Vagina (tissue), 2 donors: ENCODE measurements at regions not wholly inside any gene's neighbourhood (a gene's known extent, or its start where the extent isn't known, plus 50 kb on each side); places are given as distances from the start of the nearest gene placed in this dataset.
"Not testable (repeated sequence)": the region's sequence is repeated elsewhere in the genome, so short reads cannot be mapped to it uniquely, and the experiment has no call there.

Experiments used
- DNase-seq, 2 donors: peaks; one replicate each; pipeline ENCODE4 v3.0.0-alpha.2; 2017; ENCODE audit errors: extremely low spot score in 2 of 2
- H3K27ac ChIP-seq: fragments of 200-600 bp; sonication (generic); one replicate; pipeline ENCODE4 v1.5.1; 2019
- H3K27me3 ChIP-seq: fragments of 200-600 bp; sonication (generic); one replicate; pipeline ENCODE4 v1.5.1; 2019
- H3K36me3 ChIP-seq, 2 donors: fragments of 200-600 bp; sonication (generic); one replicate each; pipeline ENCODE4 v1.5.1; 2017 to 2019
- H3K4me1 ChIP-seq: fragments of 200-600 bp; sonication (generic); one replicate; pipeline ENCODE4 v1.5.1; 2019
- H3K4me3 ChIP-seq, 2 donors: fragments of 200-600 bp; sonication (generic); 1 replicate in 1 of 2; 2 replicates in 1 of 2; pipeline ENCODE4 v1.5.1; 2016 to 2019
- H3K9me3 ChIP-seq: fragments of 200-600 bp; sonication (generic); one replicate; pipeline ENCODE4 v1.5.1; 2019
- POLR2A ChIP-seq, 2 donors: fragments of 450-650 bp; IDR thresholded peaks; one replicate each; pipeline ENCODE4 v1.6.1; 2017; ENCODE audit warnings: antibody characterized with exemption in 2 of 2, mild to moderate bottlenecking in 2 of 2, moderate library complexity in 2 of 2
- POLR2AphosphoS5 ChIP-seq, 2 donors: sonication (generic); formaldehyde crosslinking; IDR thresholded peaks; one replicate each; pipeline ENCODE4 v1.9.0; 2017; ENCODE audit warnings: antibody characterized with exemption in 2 of 2, mild to moderate bottlenecking in 2 of 2, low read depth in 1 of 2; ENCODE audit not compliant: insufficient read depth in 1 of 2
- intact Hi-C: fragments of 100-400 bp; cut with DNase I; formaldehyde crosslinking; loops from one replicate; pipeline ENCODE4 v1.15.1; 2023
- TF ChIP-seq, protein P1 (sequence below), 3 experiments: fragments of 450-650 bp in 2 of 3; fragments of 200-600 bp in 1 of 3; sonication (generic) in 1 of 3; IDR thresholded peaks; one replicate each; pipeline ENCODE4 v1.5.1; 2017 to 2019; ENCODE audit warnings: antibody characterized with exemption in 3 of 3, mild to moderate bottlenecking in 2 of 3, moderate library complexity in 2 of 3

GRCh38 chr2:204145791-204146190, 209.2 kb downstream of the ICOS start:
- DNase-seq = no peak
- intact Hi-C loops = no loop called here
- Histone ChIP-seq H3K27ac (no peak overlapping the region), H3K36me3 (no peaks in the 10 kb centered on the region), H3K9me3 (no peaks in the 10 kb centered on the region), H3K27me3 (no peaks in the 10 kb centered on the region), H3K4me3 (peak overlapping the region; percentile 31 to 40), H3K4me1 (no peaks in the 10 kb centered on the region)
- TF ChIP-seq POLR2AphosphoS5 (IDR thresholded peaks at IDR 0.05; ENCODE audit: insufficient read depth in 1 of 2, low read depth in 1 of 2) = no peak
- TF ChIP-seq, protein P1, sequence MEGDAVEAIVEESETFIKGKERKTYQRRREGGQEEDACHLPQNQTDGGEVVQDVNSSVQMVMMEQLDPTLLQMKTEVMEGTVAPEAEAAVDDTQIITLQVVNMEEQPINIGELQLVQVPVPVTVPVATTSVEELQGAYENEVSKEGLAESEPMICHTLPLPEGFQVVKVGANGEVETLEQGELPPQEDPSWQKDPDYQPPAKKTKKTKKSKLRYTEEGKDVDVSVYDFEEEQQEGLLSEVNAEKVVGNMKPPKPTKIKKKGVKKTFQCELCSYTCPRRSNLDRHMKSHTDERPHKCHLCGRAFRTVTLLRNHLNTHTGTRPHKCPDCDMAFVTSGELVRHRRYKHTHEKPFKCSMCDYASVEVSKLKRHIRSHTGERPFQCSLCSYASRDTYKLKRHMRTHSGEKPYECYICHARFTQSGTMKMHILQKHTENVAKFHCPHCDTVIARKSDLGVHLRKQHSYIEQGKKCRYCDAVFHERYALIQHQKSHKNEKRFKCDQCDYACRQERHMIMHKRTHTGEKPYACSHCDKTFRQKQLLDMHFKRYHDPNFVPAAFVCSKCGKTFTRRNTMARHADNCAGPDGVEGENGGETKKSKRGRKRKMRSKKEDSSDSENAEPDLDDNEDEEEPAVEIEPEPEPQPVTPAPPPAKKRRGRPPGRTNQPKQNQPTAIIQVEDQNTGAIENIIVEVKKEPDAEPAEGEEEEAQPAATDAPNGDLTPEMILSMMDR (IDR thresholded peaks at IDR 0.05) = no peak
- TF ChIP-seq POLR2A (IDR thresholded peaks at IDR 0.05) = no peak

DNA sequence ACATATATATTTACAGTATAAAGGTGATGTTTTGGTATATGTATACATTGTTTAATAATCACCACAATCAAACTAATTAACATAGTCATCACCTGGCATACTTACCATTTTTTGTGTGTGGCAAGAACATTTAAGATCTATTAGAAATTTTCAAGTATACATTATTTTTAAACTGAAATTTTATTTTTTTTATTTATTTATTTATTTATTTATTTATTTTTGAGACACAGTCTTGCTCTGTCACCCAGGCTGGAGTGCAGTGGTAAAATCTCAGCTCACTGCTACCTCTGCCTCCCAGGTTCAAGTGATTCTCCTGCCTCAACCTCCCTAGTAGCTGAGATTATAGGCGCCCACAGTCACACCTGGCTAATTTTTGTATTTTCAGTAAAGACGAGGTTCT, 210.5 kb downstream of the ICOS start:
- H3K27me3 ChIP-seq, H3K9me3 ChIP-seq, H3K4me3 ChIP-seq, H3K4me1 ChIP-seq, H3K27ac ChIP-seq, intact Hi-C loops, DNase-seq, H3K36me3 ChIP-seq: not testable (repeated sequence)

- Histone ChIP-seq H3K27me3 (no peaks in the 10 kb centered on the region), H3K27ac (no peak overlapping the region), H3K36me3 (no peaks in the 10 kb centered on the region), H3K4me3 (no peak overlapping the region), H3K4me1 (no peaks in the 10 kb centered on the region), H3K9me3 (no peaks in the 10 kb centered on the region)
- intact Hi-C loops = no loop called here
- TF ChIP-seq POLR2AphosphoS5 (IDR thresholded peaks at IDR 0.05; ENCODE audit: insufficient read depth in 1 of 2, low read depth in 1 of 2) (no peak), POLR2A (IDR thresholded peaks at IDR 0.05) (no peak)
- TF ChIP-seq, protein P1 (IDR thresholded peaks at IDR 0.05) = no peak
- DNase-seq = no peak
Measured at GRCh38 chr2:204150721-204151120, 214.2 kb downstream of the ICOS start.

GRCh38 chr2:204152616-204153015, 216.1 kb downstream of the ICOS start:
- no peaks in the 10 kb centered on the region for H3K36me3 ChIP-seq
- H3K9me3 ChIP-seq = no peaks in the 10 kb centered on the region
- no peaks in the 10 kb centered on the region for H3K27me3 ChIP-seq
- no peak overlapping the region for H3K27ac ChIP-seq
- no peaks in the 10 kb centered on the region for H3K4me1 ChIP-seq
- TF ChIP-seq, protein P1 (IDR thresholded peaks at IDR 0.05) = no peak
- TF ChIP-seq POLR2AphosphoS5 (IDR thresholded peaks at IDR 0.05; ENCODE audit: insufficient read depth in 1 of 2, low read depth in 1 of 2) (no peak), POLR2A (IDR thresholded peaks at IDR 0.05) (no peak)
- DNase-seq = no peak
- intact Hi-C loops = no loop called here
- no peak overlapping the region for H3K4me3 ChIP-seq

- no peaks in the 10 kb centered on the region for H3K36me3 ChIP-seq
- no peaks in the 10 kb centered on the region for H3K4me1 ChIP-seq
- TF ChIP-seq, protein P1 (IDR thresholded peaks at IDR 0.05) = no peak
- TF ChIP-seq POLR2A (IDR thresholded peaks at IDR 0.05) (no peak), POLR2AphosphoS5 (IDR thresholded peaks at IDR 0.05; ENCODE audit: insufficient read depth in 1 of 2, low read depth in 1 of 2) (no peak)
- H3K9me3 ChIP-seq = no peaks in the 10 kb centered on the region
- no peak for DNase-seq
- intact Hi-C loops = no loop called here
- no peak overlapping the region for H3K4me3 ChIP-seq
- no peaks in the 10 kb centered on the region for H3K27me3 ChIP-seq
- no peak overlapping the region for H3K27ac ChIP-seq
Measured at GRCh38 chr2:204154863-204155262, 218.3 kb downstream of the ICOS start.

DNA sequence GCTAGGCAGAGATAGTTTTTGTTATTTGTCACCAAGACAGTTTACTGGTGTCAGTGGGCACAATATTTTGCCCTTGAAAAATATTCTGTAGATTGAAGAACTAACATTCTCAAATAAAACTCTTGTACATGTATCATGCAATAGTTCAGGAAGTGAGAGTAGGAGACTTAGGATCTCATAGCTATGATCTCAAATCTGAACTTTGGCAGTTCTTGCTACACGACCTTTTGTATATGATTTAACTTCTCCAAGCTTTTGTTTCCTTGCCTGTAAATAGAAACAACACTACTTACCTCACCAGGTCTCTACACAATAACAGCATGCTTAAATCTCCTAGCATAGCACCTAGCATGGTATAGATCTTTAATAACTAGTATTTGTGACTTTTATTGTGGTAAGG, 219.9 kb downstream of the ICOS start:
- Histone ChIP-seq H3K27me3 (no peaks in the 10 kb centered on the region), H3K4me1 (no peaks in the 10 kb centered on the region), H3K4me3 (no peak overlapping the region), H3K27ac (no peak overlapping the region), H3K9me3 (no peaks in the 10 kb centered on the region), H3K36me3 (no peaks in the 10 kb centered on the region)
- TF ChIP-seq POLR2A (IDR thresholded peaks at IDR 0.05) (no peak), POLR2AphosphoS5 (IDR thresholded peaks at IDR 0.05; ENCODE audit: insufficient read depth in 1 of 2, low read depth in 1 of 2) (no peak)
- TF ChIP-seq, protein P1 (IDR thresholded peaks at IDR 0.05) = no peak
- intact Hi-C loops = no loop called here
- no peak for DNase-seq
